HG02623 (cell line): ENCODE measurements at regions not wholly inside any gene's neighbourhood (a gene's known extent, or its start where the extent isn't known, plus 50 kb on each side); places are given as distances from the start of the nearest gene placed in this dataset.
A peak's percentile ranks its signal among the peaks of the same experiment; 100 is the strongest.
"Not testable (repeated sequence)": the region's sequence is repeated elsewhere in the genome, so short reads cannot be mapped to it uniquely, and the experiment has no call there.

Experiments used
- ATAC-seq: cut with Tn5 transposase; IDR thresholded peaks from one replicate; pipeline ENCODE4 v1.9.1; 2021; ENCODE audit warnings: moderate library complexity; ENCODE audit not compliant: unreplicated experiment

DNA sequence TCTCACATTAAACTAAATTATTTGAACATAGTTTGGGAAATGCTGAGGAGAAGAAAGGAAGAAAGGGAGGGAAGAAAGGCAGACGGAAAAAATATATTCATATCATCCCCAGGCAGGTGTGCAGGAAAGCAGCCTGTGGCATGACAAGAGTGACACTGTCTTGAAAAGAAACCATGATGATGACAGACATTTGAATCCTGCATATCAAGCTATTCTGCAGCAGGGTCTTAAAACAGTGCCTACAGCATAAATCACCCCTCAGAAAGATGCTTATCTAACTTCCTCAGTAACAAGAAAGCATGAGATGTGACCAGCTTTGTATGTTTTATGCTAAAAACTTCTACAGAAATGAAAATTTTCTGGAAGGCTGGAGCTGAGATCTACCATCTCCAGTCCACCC lies 144.5 kb upstream of the GRM7 start:
- ATAC-seq, result no peak

DNA sequence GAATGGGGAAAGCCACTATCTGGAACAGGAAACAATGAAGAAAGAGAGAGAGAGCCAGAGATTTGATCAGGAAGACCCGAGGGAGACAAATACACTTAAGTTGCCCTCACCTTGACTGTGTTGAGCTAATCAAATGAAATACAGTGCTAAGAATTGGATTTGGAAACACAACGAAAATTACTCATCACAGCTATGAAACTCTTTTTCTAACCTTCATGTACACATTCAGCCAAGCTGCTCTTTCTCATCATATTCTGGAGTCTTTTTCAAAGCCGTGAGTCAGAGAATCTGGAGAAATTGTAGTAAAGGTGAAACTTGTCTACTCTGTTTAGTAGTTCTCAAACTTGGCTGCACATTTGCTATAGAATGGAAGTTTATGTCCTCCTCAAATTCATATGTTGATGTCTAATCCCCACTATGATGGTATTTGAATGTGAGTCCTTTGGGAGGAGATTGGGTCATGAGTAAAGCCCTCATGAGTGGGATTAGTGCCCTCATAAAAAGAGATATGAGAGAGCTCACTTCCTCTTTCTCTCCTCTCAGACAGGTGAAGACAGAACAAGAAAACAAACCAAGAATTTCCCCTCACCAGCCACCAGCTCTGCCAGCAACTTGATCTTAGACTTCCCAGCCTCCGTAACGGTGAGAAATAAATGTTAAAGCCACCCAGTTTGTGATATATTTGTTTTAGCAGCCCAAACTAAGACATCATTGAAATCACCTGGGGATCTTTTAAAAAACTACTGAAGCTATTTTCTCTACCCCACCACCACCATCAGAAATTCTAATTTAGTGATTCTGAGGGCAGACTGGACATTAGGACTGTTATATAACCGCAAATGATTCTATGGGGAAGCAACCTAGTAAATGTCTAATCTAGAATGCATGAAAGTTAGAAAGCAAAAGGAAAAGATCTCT lies 143.6 kb upstream of the GRM7 start:
- ATAC-seq, result peak; percentile 94

DNA sequence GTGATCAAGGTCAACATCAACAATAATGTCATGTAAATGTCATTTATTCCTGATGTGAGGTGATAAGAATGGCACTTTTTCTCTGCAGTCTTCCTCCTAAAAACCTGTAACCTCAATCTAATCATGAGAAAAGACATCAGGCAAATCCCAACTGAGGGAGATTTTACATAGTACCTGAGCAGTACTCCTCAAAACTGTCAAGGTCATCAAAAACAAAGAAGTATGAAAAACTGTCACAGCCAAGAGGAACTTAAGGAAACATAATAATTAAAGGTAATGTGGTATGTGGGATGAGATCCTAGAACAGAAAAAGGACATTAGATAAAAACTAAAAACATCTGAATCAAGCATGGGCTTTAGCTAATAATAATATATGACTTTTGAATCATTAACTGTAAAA lies 140.9 kb upstream of the GRM7 start:
- ATAC-seq, result no peak

- no peak for ATAC-seq
Measured at GRCh38 chr3:6721491-6721890, 139.4 kb upstream of the GRM7 start.

GRCh38 chr3:6723205-6723604 lies 137.7 kb upstream of the GRM7 start:
- ATAC-seq, result no peak

DNA sequence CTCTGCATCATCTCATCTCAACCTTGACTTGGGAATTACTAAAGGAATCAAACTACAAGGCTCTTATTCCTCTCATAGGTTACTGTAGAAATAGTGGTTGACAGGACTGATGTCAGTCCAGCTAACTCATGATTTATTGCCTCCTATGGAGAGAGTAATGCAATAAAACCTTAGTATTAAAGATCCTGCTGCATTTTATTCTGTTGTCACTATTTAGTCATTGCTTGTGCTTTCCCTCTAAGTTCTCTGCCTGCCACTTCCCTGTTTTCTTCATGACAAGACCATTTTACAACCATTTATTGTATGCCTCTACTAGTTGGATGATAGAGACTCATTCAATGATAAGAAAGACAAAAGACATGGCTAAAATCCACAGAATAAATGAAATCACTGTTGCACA lies 134.1 kb upstream of the GRM7 start:
- ATAC-seq, result no peak

DNA sequence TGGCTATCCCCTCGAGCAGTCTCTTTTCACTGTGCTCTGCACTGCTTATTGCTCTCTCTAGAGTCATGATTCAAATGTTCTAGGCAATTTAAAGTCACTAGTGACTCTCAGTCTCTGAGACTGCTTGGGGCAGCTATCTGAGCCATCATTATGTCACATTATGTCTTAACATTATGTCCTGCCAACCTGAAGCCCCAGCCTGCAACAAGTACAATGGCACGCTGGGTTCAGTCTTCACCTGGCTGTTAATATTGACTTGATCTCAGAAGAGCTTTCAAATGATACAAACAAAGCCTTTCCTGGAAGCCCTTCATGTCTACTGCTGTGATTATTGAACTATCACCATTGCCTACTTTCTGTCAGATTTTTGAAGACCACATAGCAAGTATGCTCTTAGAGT lies 128.1 kb upstream of the GRM7 start:
- ATAC-seq, result no peak

GRCh38 chr3:6733699-6734394 lies 127.1 kb upstream of the GRM7 start:
- ATAC-seq, result no peak

DNA sequence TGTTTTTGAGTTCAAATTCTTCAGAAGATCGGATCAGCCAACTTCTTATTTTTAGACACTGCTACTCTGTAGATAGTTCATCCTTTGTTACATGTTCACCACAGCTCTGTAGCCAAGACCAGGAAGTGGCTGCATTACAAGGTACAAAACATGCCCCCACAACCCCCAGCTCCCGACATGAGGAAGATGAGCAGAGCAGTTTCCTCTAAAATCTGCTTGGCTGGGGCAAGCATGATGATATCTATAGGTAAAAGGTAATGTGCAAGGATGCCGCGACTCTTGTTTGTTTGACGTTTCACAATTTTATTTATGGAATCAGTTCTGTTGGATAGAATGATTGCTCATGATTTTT lies 126.5 kb upstream of the GRM7 start:
- ATAC-seq, result no peak

DNA sequence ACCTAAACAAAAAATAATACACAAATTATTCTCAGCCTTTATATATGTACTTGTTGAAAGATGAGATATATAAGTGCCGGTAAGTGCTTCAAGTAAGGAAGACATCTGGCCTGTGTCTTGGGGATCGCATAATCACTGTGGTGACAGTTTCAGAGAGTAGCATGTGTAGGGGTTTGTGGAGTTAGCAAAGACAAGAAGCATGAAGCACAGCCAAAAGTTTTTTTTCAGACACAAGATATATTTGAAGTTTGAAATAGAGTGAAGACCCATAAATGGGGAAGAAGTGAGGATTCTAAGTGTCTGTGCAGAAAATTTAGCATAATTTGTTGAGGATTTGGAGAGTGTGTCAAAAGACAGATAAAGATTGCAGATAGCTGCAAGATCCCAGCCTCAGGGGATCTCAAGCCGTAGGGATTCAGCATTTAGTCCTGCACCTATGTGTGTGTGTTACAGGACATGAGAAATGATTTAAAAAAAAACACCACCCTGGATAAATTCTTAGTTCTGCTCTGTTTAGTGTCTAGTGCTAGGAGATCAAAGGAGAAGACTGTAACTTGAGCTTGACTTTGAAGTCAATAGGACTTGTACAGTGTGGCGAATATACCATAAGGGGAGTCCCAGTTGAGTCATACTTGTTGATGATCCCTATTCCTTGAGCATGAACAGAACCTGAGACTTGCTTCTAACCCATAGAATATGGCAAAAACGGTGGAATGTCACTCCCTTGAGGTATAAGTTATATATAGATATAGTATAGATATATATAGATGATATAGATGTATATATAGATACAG lies 123.9 kb upstream of the GRM7 start:
- no peak for ATAC-seq

DNA sequence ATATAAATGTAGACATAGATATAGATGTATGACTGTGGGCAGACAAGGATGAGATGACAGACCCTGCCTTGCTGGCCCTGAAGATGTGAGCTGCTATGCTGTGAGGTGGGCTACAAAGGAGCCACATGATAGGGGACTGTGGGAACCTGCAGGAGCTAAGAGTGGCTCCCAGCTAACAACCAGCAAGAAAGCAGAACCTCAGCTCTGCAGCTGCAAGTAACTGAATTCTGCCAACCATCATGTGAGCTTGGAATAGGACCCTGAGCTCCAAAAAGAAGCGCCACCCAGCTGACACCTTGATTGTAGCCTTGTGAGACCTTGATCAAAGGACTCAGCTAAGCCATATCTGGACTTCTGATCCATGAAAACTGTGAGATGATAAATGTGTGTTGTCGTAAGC lies 123.3 kb upstream of the GRM7 start:
- no peak for ATAC-seq

DNA sequence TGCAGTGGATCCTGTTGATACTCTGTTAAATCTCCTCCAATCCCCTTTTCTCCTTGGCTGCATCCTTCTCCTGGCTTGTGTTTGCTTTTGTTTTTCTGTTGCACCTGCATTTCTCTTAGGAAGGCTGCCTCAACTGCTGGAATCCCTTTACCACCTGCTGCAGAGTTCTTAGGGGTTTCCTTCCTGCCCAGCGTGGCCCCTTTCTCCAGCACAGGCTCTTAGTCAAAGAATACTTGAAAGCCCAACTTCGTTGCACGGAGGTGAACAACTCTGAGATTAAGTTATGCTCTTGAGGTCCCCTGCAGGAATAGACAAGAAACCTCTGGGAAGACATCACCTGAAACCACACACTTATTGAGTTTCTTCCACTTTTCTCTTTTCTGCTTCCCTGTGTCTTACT lies 121.6 kb upstream of the GRM7 start:
- ATAC-seq, result no peak

- no peak for ATAC-seq
Measured at GRCh38 chr3:6743067-6743720, 117.7 kb upstream of the GRM7 start.

DNA sequence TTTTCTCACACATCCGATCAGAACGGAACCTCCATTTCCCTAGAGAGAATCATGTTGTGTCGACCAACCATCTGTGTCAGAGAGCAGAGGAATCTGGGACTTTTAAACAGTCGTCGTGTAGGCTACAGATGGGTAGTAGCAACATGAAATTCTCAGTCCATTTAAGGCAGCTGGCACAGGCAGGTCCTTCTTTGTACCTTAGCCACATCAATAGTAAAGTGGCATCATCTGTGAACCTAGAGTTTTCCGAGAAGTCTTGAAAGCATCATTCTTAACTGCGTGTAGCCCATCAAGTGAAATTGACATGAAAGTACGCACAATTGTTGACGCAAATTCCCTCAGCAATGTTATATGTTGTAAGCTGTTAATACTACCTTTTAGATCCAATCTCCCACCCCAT lies 114.5 kb upstream of the GRM7 start:
- ATAC-seq, result no peak

DNA sequence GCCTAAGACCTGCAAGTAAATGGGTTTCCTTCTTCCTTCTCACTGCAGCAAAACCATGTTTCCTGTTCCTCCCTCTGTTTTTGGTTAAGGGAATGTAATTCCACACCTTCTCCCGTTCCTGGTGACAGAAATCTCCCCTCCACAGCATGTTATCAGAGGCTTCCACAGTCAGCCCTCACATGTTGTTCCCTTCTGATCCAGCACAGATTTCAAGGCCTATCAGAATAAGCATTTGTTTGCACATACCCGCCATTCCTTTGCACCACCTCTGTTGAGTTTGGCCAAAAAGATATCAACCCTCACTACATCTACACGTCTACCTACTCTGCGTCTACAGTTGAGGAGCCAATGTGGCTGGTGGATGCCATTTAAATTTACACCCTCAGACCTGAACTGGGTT lies 113.9 kb upstream of the GRM7 start:
- ATAC-seq, result no peak

DNA sequence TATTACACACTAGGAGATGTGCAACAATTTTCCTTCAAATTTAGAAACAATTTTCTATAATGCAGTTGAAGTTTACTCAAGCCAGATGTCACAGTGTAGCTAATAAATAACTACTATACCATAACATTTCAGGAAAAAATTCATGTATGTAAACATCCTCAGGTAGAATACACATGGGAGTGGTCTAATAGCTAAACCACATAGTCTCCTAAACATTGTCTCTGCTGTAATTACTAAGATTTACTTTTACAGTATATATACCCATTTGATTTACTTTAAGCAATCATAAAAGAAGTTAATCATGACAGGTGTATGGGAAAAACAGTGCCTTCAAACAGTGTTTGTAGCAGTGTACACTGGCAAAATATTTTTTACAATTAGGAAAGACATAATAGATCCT lies 110.1 kb upstream of the GRM7 start:
- ATAC-seq, result no peak

DNA sequence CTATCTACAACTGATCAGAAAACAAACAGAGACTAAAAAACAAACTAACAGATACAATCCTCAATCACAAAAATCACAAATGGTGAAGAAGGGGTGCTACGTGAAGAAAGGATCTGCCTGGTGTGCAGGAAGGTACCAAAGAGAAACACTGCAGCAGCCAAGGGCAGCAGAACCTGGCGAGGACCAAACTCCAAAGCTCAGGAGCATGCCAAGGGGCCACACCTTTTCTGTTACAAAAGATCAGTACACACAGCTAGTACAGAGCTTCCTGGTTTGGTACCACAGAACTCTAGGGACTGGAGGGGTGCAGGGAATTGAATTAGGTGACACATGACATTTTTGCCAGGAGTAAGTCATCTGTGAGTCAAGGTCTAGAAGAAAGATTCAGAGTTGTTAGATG lies 107.4 kb upstream of the GRM7 start:
- no peak for ATAC-seq

GRCh38 chr3:6769532-6770396 lies 91.2 kb upstream of the GRM7 start:
- not testable (repeated sequence) for ATAC-seq

GRCh38 chr3:6770397-6770690 lies 90.6 kb upstream of the GRM7 start:
- ATAC-seq, result no peak

DNA sequence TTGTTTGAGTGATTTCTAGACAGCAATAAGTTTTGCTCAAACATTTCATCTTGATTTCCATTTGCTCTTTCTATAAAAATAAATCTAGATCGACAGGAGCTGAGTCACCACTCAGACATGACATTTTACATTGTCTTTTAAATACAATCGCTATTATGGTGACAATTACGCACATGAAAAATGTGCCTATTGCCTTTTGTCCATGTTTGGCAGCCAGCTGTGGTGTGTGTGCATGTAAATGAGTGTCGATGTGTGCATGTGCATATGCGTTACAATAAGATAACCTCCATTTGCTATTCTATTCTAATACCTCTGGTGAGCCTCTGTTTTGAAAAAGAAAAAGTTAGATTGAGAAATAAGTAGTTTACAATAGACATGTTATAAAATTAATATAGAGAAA lies 89.7 kb upstream of the GRM7 start:
- ATAC-seq, result no peak

GRCh38 chr3:6779140-6779539 lies 81.8 kb upstream of the GRM7 start:
- ATAC-seq, result no peak
